ENCODE measurements at regions not wholly inside any gene's neighbourhood (a gene's known extent, or its start where the extent isn't known, plus 50 kb on each side); places are given as distances from the start of the nearest gene placed in this dataset.

GRCh38 chr2:226526716-226527115, 272.9 kb downstream of the IRS1 start:
- DNase-seq (ENCODE audit: low spot score): no peak

GRCh38 chr2:226524381-226524843, 275.2 kb downstream of the IRS1 start:
- no peak for DNase-seq (ENCODE audit: low spot score)

GRCh38 chr2:226520723-226521122, 278.9 kb downstream of the IRS1 start:
- DNase-seq (ENCODE audit: low spot score): no peak

GRCh38 chr2:226515344-226516055, 284.1 kb downstream of the IRS1 start:
- DNase-seq (ENCODE audit: low spot score): no peak

- no peak for DNase-seq (ENCODE audit: low spot score)
Observed at GRCh38 chr2:226514895-226515294, 284.7 kb downstream of the IRS1 start.

GRCh38 chr2:226511311-226511710, 288.3 kb downstream of the IRS1 start:
- DNase-seq (ENCODE audit: low spot score): no peak

GRCh38 chr2:226508683-226509082, 290.9 kb downstream of the IRS1 start:
- DNase-seq (ENCODE audit: low spot score): no peak

- no peak for DNase-seq (ENCODE audit: low spot score)
Observed at GRCh38 chr2:226508005-226508404, 291.6 kb downstream of the IRS1 start.

- no peak for DNase-seq (ENCODE audit: low spot score)
Observed at GRCh38 chr2:226497146-226497909, 302.3 kb downstream of the IRS1 start.

- no peak for DNase-seq (ENCODE audit: low spot score)
Observed at GRCh38 chr2:226496273-226496550, 303.4 kb downstream of the IRS1 start.

GRCh38 chr2:226495466-226496272, 304.0 kb downstream of the IRS1 start:
- no peak for DNase-seq (ENCODE audit: low spot score)

- no peak for DNase-seq (ENCODE audit: low spot score)
Observed at GRCh38 chr2:226491112-226491511, 308.5 kb downstream of the IRS1 start.

- DNase-seq (ENCODE audit: low spot score): no peak
Observed at GRCh38 chr2:226489775-226490541, 309.7 kb downstream of the IRS1 start.

GRCh38 chr2:226488034-226488433, 311.6 kb downstream of the IRS1 start:
- DNase-seq (ENCODE audit: low spot score): no peak

- DNase-seq (ENCODE audit: low spot score): no peak
Observed at GRCh38 chr2:226487573-226487972, 312.0 kb downstream of the IRS1 start.

GRCh38 chr2:226483745-226484619, 315.6 kb downstream of the IRS1 start:
- no peak for DNase-seq (ENCODE audit: low spot score)

GRCh38 chr2:226483143-226483542, 316.5 kb downstream of the IRS1 start:
- DNase-seq (ENCODE audit: low spot score): no peak

- DNase-seq (ENCODE audit: low spot score): no peak
Observed at GRCh38 chr2:226478109-226478809, 321.4 kb downstream of the IRS1 start.

- DNase-seq (ENCODE audit: low spot score): no peak
Observed at GRCh38 chr2:226477221-226478108, 322.2 kb downstream of the IRS1 start.
